Tibial nerve (tissue), 4 donors: ENCODE measurements at regions not wholly inside any gene's neighbourhood (a gene's known extent, or its start where the extent isn't known, plus 50 kb on each side); places are given as distances from the start of the nearest gene placed in this dataset.

Experiments
- CTCF ChIP-seq, 5 experiments: fragments of 200-600 bp in 3 of 5; fragments of 450-650 bp in 2 of 5; sonication (generic) in 3 of 5; IDR thresholded peaks; one replicate each; pipeline ENCODE4 v1.5.1; 2016 to 2019; ENCODE audit warnings: antibody characterized with exemption in 5 of 5, mild to moderate bottlenecking in 3 of 5, moderate library complexity in 2 of 5
- EP300 ChIP-seq, 2 donors: sonication (generic); formaldehyde crosslinking; IDR thresholded peaks; one replicate each; pipeline ENCODE4 v1.6.1; 2017; ENCODE audit warnings: antibody characterized with exemption in 2 of 2, mild to moderate bottlenecking in 1 of 2
- POLR2A ChIP-seq, 2 donors: fragments of 450-650 bp; IDR thresholded peaks; one replicate each; pipeline ENCODE4 v1.6.1; 2017; ENCODE audit warnings: antibody characterized with exemption in 2 of 2, mild to moderate bottlenecking in 2 of 2, moderate library complexity in 2 of 2

GRCh38 chr6:130748041-130748440 lies 79.2 kb upstream of the SMLR1 start:
- TF ChIP-seq CTCF (IDR thresholded peaks at IDR 0.05): no peak
- no peak for TF ChIP-seq POLR2A (IDR thresholded peaks at IDR 0.05)
- no peak for TF ChIP-seq EP300 (IDR thresholded peaks at IDR 0.05)
